ENCODE measurements at regions not wholly inside any gene's neighbourhood (a gene's known extent, or its start where the extent isn't known, plus 50 kb on each side); places are given as distances from the start of the nearest gene placed in this dataset.

GRCh38 chr12:17197971-17198370 lies 592.0 kb upstream of the LMO3 start:
- TF ChIP-seq CTCF (IDR thresholded peaks at IDR 0.05; ENCODE audit: low read length): no peak
- no peak for TF ChIP-seq EZH2 (optimal IDR thresholded peaks at IDR 0.05; ENCODE audit: low read depth, low read length)

Measured in MM.1S (cell line).